GM06990 (cell line): ENCODE measurements at regions not wholly inside any gene's neighbourhood (a gene's known extent, or its start where the extent isn't known, plus 50 kb on each side); places are given as distances from the start of the nearest gene placed in this dataset.

ENCODE experiments used
- DNase-seq: peaks from one replicate; pipeline ENCODE4 v3.0.0-alpha.2; 2011; ENCODE audit not compliant: insufficient read length; ENCODE audit errors: extremely low read depth
- H3K27me3 ChIP-seq: replicated peaks from 2 replicates; pipeline ENCODE4 v1.6.0; 2011; ENCODE audit warnings: low read length; ENCODE audit not compliant: control insufficient read depth, insufficient read depth
- H3K36me3 ChIP-seq: 2 replicates; pipeline ENCODE4 v1.5.1; 2011; ENCODE audit warnings: low read length; ENCODE audit not compliant: control insufficient read depth, insufficient read depth
- H3K4me3 ChIP-seq: replicated peaks from 2 replicates; pipeline ENCODE4 v1.5.1; 2011; ENCODE audit warnings: low read depth, mild to moderate bottlenecking, control low read depth, low read length
- CTCF ChIP-seq: IDR thresholded peaks from 2 replicates; pipeline ENCODE4 v1.5.1; 2011; ENCODE audit warnings: low read length, control low read depth, mild to moderate bottlenecking, inconsistent platforms; ENCODE audit not compliant: insufficient read depth, poor library complexity, severe bottlenecking

GRCh38 chr5:24290536-24290935 lies 354.2 kb downstream of the CDH10 start:
- Histone ChIP-seq H3K27me3 (no peaks in the 10 kb centered on the region), H3K4me3 (no peak overlapping the region), H3K36me3 (no peaks in the 10 kb centered on the region)
- TF ChIP-seq CTCF: no peak
- no peak for DNase-seq

GRCh38 chr5:24291916-24292315 lies 352.9 kb downstream of the CDH10 start:
- H3K4me3 ChIP-seq: no peak overlapping the region
- TF ChIP-seq CTCF: no peak
- H3K36me3 ChIP-seq: no peaks in the 10 kb centered on the region
- no peak for DNase-seq
- H3K27me3 ChIP-seq: no peaks in the 10 kb centered on the region

GRCh38 chr5:24294333-24294732 lies 350.4 kb downstream of the CDH10 start:
- H3K36me3 ChIP-seq: no peaks in the 10 kb centered on the region
- no peak for TF ChIP-seq CTCF
- no peak overlapping the region for H3K4me3 ChIP-seq
- no peaks in the 10 kb centered on the region for H3K27me3 ChIP-seq
- no peak for DNase-seq

- no peak overlapping the region for H3K4me3 ChIP-seq
- H3K36me3 ChIP-seq: no peaks in the 10 kb centered on the region
- no peak for TF ChIP-seq CTCF
- DNase-seq: no peak
- H3K27me3 ChIP-seq: no peaks in the 10 kb centered on the region
Measured at GRCh38 chr5:24314106-24314505, 330.7 kb downstream of the CDH10 start.

GRCh38 chr5:24320643-24321042 lies 324.1 kb downstream of the CDH10 start:
- Histone ChIP-seq H3K27me3 (no peaks in the 10 kb centered on the region), H3K36me3 (no peaks in the 10 kb centered on the region), H3K4me3 (no peak overlapping the region)
- no peak for TF ChIP-seq CTCF
- no peak for DNase-seq

- DNase-seq: no peak
- no peaks in the 10 kb centered on the region for H3K36me3 ChIP-seq
- no peak for TF ChIP-seq CTCF
- H3K27me3 ChIP-seq: no peaks in the 10 kb centered on the region
- no peak overlapping the region for H3K4me3 ChIP-seq
Measured at GRCh38 chr5:24325306-24325832, 319.4 kb downstream of the CDH10 start.
